HepG2 (cell line): ENCODE measurements at regions not wholly inside any gene's neighbourhood (a gene's known extent, or its start where the extent isn't known, plus 50 kb on each side); places are given as distances from the start of the nearest gene placed in this dataset.

Experiments used
- ARNT ChIP-seq: fragments of 450-650 bp; IDR thresholded peaks from 2 replicates; pipeline ENCODE4 v1.6.1; 2017
- CBX5 ChIP-seq: sonication (generic); formaldehyde crosslinking; IDR thresholded peaks from 2 replicates; pipeline ENCODE4 v1.4.0; 2020; ENCODE audit warnings: missing genetic modification reagents, borderline replicate concordance
- ETV5 ChIP-seq: IDR thresholded peaks from 2 replicates; pipeline ENCODE4 v1.6.1; 2018; ENCODE audit warnings: missing biosample characterization, missing genetic modification reagents, inconsistent platforms, borderline replicate concordance
- RBM22 ChIP-seq: fragments of 200-400 bp; formaldehyde crosslinking; optimal IDR thresholded peaks from 2 replicates; pipeline ENCODE3; 2017; ENCODE audit warnings: mild to moderate bottlenecking, low read length, moderate library complexity
- REST ChIP-seq, 2 experiments: IDR thresholded peaks; 2 replicates each; pipeline ENCODE4 v1.6.1; 2011 to 2012; ENCODE audit warnings: low read length in 2 of 2, borderline replicate concordance in 1 of 2, low read depth in 1 of 2, mild to moderate bottlenecking in 1 of 2, moderate library complexity in 1 of 2
- SNAPC5 ChIP-seq: sonication (generic); formaldehyde crosslinking; IDR thresholded peaks from 2 replicates; pipeline ENCODE4 v1.8.1; 2023; ENCODE audit warnings: mild to moderate bottlenecking, missing genetic modification reagents, borderline replicate concordance
- TGIF2 ChIP-seq: IDR thresholded peaks from 2 replicates; pipeline ENCODE4 v1.6.1; 2016; ENCODE audit warnings: control low read depth, missing compliant biosample characterization
- U2AF1 ChIP-seq: fragments of 200-400 bp; formaldehyde crosslinking; optimal IDR thresholded peaks from 2 replicates; pipeline ENCODE3; 2017; ENCODE audit warnings: mild to moderate bottlenecking, low read depth, low read length
- XRCC5 ChIP-seq: fragments of 200-400 bp; formaldehyde crosslinking; optimal IDR thresholded peaks from 2 replicates; pipeline ENCODE3; 2017; ENCODE audit warnings: mild to moderate bottlenecking, low read length
- ZC3H4 ChIP-seq: sonication (generic); formaldehyde crosslinking; IDR thresholded peaks from 2 replicates; pipeline ENCODE4 v1.4.0; 2020; ENCODE audit warnings: missing genetic modification reagents, borderline replicate concordance
- ZHX2 ChIP-seq, 2 experiments: sonication (generic) in 1 of 2; formaldehyde crosslinking in 1 of 2; IDR thresholded peaks; 2 replicates each; pipeline versions ENCODE4 v1.6.1 to v1.9.0; 2014 to 2022; ENCODE audit warnings: antibody characterized with exemption in 1 of 2, borderline replicate concordance in 1 of 2, inconsistent platforms in 1 of 2, low read depth in 1 of 2, missing genetic modification reagents in 1 of 2
- ZIK1 ChIP-seq: sonication (generic); formaldehyde crosslinking; IDR thresholded peaks from 2 replicates; pipeline ENCODE4 v1.5.0; 2020; ENCODE audit warnings: mild to moderate bottlenecking, low read depth, missing genetic modification reagents, borderline replicate concordance
- ZNF10 ChIP-seq: sonication (generic); formaldehyde crosslinking; IDR thresholded peaks from 2 replicates; pipeline ENCODE4 v1.4.0; 2020; ENCODE audit warnings: mild to moderate bottlenecking, low read depth, missing genetic modification reagents, borderline replicate concordance
- ZNF275 ChIP-seq: sonication (generic); formaldehyde crosslinking; IDR thresholded peaks from 2 replicates; pipeline ENCODE4 v1.8.0; 2022; ENCODE audit warnings: missing genetic modification reagents, mild to moderate bottlenecking, inconsistent platforms, borderline replicate concordance
- ZNF577 ChIP-seq: sonication (generic); formaldehyde crosslinking; IDR thresholded peaks from 2 replicates; pipeline ENCODE4 v1.4.0; 2020; ENCODE audit warnings: mild to moderate bottlenecking, low read depth, missing genetic modification reagents, borderline replicate concordance
- ZNF598 ChIP-seq: sonication (generic); formaldehyde crosslinking; IDR thresholded peaks from 2 replicates; pipeline ENCODE4 v1.5.1; 2020; ENCODE audit warnings: mild to moderate bottlenecking, missing genetic modification reagents, borderline replicate concordance
- ZNF616 ChIP-seq: sonication (generic); formaldehyde crosslinking; IDR thresholded peaks from 2 replicates; pipeline ENCODE4 v1.5.0; 2020; ENCODE audit warnings: low read depth, mild to moderate bottlenecking, missing genetic modification reagents

GRCh38 chr2:8574196-8575037, 107.4 kb upstream of the ID2 start (continued):
- TF ChIP-seq ETV5 (CRISPR knock-in tag) (peak; percentile 69), ZNF577 (CRISPR knock-in tag) (no peak), ZNF10 (no peak), CBX5 (CRISPR knock-in tag) (peak; percentile 29; the same call in 1 of the 2 replicates), ZNF275 (peak; percentile 79; the same call in 1 of the 2 replicates), ARNT (no peak), ZNF616 (CRISPR knock-in tag) (no peak), ZIK1 (peak; percentile 90), TGIF2 (0 out of 2 replicates have a peak, but pooled peaks have one; percentile 8), RBM22 (no peak), ZNF598 (CRISPR knock-in tag) (no peak), REST (IDR thresholded peaks at IDR 0.05; ENCODE audit: borderline replicate concordance in 1 of 2, low read depth in 1 of 2, low read length in 2 of 2) (peak in 1 of 2 experiments; percentile 38; a peak in 2 of 4 replicates), SNAPC5 (no peak; the same call in 1 of the 2 replicates), U2AF1 (peak; percentile 83), ZC3H4 (CRISPR knock-in tag) (no peak; the same call in 1 of the 2 replicates), XRCC5 (peak; percentile 59), ZHX2 (IDR thresholded peaks at IDR 0.05; ENCODE audit: low read depth) (peak; percentile 72), ZHX2 (CRISPR knock-in tag; IDR thresholded peaks at IDR 0.05; ENCODE audit: borderline replicate concordance) (no peak; the same call in 1 of the 2 replicates)
